HG03039 (cell line): ENCODE measurements at regions not wholly inside any gene's neighbourhood (a gene's known extent, or its start where the extent isn't known, plus 50 kb on each side); places are given as distances from the start of the nearest gene placed in this dataset.
A peak's percentile ranks its signal among the peaks of the same experiment; 100 is the strongest.
"Not testable (repeated sequence)": the region's sequence is repeated elsewhere in the genome, so short reads cannot be mapped to it uniquely, and the experiment has no call there.

Experiments used
- ATAC-seq: cut with Tn5 transposase; IDR thresholded peaks from one replicate; pipeline ENCODE4 v1.9.1; 2021; ENCODE audit warnings: mild to moderate bottlenecking, moderate library complexity; ENCODE audit not compliant: unreplicated experiment

GRCh38 chr4:79178760-79179159 is 147.1 kb downstream of the NAA11 start:
- ATAC-seq: no peak

- peak; percentile 45 for ATAC-seq
Observed at GRCh38 chr4:79177388-79177787, 148.5 kb downstream of the NAA11 start.

GRCh38 chr4:79176351-79176750 is 149.5 kb downstream of the NAA11 start:
- ATAC-seq: no peak

- ATAC-seq: no peak
Observed at GRCh38 chr4:79175716-79176115, 150.1 kb downstream of the NAA11 start.

- ATAC-seq: no peak
Observed at GRCh38 chr4:79174490-79175252, 151.2 kb downstream of the NAA11 start.

GRCh38 chr4:79173186-79173585 is 152.7 kb downstream of the NAA11 start:
- no peak for ATAC-seq

GRCh38 chr4:79170077-79170476 is 155.8 kb downstream of the NAA11 start:
- no peak for ATAC-seq

- no peak for ATAC-seq
Observed at GRCh38 chr4:79164907-79165610, 160.8 kb downstream of the NAA11 start.

- peak; percentile 77 for ATAC-seq
Observed at GRCh38 chr4:79163981-79164490, 161.8 kb downstream of the NAA11 start.

- ATAC-seq: no peak
Observed at GRCh38 chr4:79160962-79161361, 164.9 kb downstream of the NAA11 start.

GRCh38 chr4:79158705-79159104 is 167.2 kb downstream of the NAA11 start:
- not testable (repeated sequence) for ATAC-seq

GRCh38 chr4:79155336-79155735 is 170.5 kb downstream of the NAA11 start:
- ATAC-seq: no peak

GRCh38 chr4:79150820-79151416 is 174.9 kb downstream of the NAA11 start:
- ATAC-seq: no peak

GRCh38 chr4:79148369-79148768 is 177.5 kb downstream of the NAA11 start:
- no peak for ATAC-seq

GRCh38 chr4:79147251-79147650 is 178.6 kb downstream of the NAA11 start:
- ATAC-seq: no peak

GRCh38 chr4:79141530-79141929 is 184.3 kb downstream of the NAA11 start:
- no peak for ATAC-seq

- no peak for ATAC-seq
Observed at GRCh38 chr4:79134767-79135166, 191.1 kb downstream of the NAA11 start.

- no peak for ATAC-seq
Observed at GRCh38 chr4:79132826-79133225, 193.0 kb downstream of the NAA11 start.

GRCh38 chr4:79121875-79122358 is 182.7 kb upstream of the PAQR3 start:
- no peak for ATAC-seq

GRCh38 chr4:79121223-79121622 is 182.0 kb upstream of the PAQR3 start:
- no peak for ATAC-seq

GRCh38 chr4:79117051-79117450 is 177.8 kb upstream of the PAQR3 start:
- ATAC-seq: not testable (repeated sequence)

- no peak for ATAC-seq
Observed at GRCh38 chr4:79107014-79107413, 167.8 kb upstream of the PAQR3 start.
